ENCODE measurements at regions not wholly inside any gene's neighbourhood (a gene's known extent, or its start where the extent isn't known, plus 50 kb on each side); places are given as distances from the start of the nearest gene placed in this dataset.
"Not testable (repeated sequence)": the region's sequence is repeated elsewhere in the genome, so short reads cannot be mapped to it uniquely, and the experiment has no call there.

GRCh38 chr1:148347781-148348180, 135.3 kb downstream of the PPIAL4G start (continued):
- TF ChIP-seq NAIF1 (CRISPR knock-in tag; IDR thresholded peaks at IDR 0.05; ENCODE audit: borderline replicate concordance) (no peak), ZNF577 (CRISPR knock-in tag; IDR thresholded peaks at IDR 0.05; ENCODE audit: borderline replicate concordance, low read depth) (no peak)

DNA sequence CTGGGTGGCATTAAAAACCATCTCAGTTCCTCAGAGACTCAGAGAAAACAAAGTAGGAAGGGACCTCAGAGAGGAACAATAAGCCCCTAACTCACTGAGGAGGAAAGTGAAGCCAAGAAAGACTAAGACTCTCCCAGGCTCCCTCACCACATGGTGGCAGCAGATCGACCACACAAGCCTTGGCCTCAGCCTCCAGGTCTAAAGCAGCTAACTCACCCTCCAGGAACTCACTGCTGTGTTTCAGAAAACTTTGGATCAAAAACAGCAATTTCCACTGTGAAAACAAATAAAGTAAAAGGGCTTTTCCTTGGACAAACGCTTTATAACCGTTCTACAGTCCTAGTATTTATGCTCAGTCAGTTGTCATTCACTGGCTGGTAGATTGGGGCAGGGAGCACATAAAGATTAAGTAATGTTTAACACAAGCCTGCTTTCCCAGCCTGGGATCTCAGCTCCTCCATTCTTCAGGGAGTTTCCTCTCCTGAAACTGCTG, 137.4 kb downstream of the PPIAL4G start:
- FAIRE-seq (peak; percentile 88), DNase-seq (ENCODE audit: low spot score) (peak; percentile 14)
- H4K20me1 ChIP-seq (ENCODE audit: insufficient read depth, low read length); CTCF ChIA-PET (ENCODE audit: low intra/inter-chr PET ratio, low total read pairs); H3K27ac ChIP-seq (ENCODE audit: extremely low read length, insufficient read depth, low read length); H3K36me3 ChIP-seq (replicated peaks in 1 of 2; ENCODE audit: control insufficient read depth in 1 of 2, insufficient read depth in 2 of 2, low read length in 2 of 2); H2AFZ ChIP-seq (ENCODE audit: low read length); BruUV-seq (replicated peaks); H3K27me3 ChIP-seq (ENCODE audit: control insufficient read depth in 1 of 2, insufficient read depth in 2 of 2, low read length in 2 of 2); intact Hi-C loops (cut with micrococcal nuclease; ENCODE audit: unreplicated experiment); H3K9me3 ChIP-seq (ENCODE audit: low read length); H3K9ac ChIP-seq (ENCODE audit: insufficient read depth, low read depth, low read length); POLR2A ChIA-PET; ATAC-seq; in situ Hi-C loops (cut with HindIII; ENCODE audit: extremely low pct_ligation_motif_present, low pct_unique_long_range_greater_than_20kb); H3K4me3 ChIP-seq (replicated peaks in 1 of 3; ENCODE audit: insufficient read depth in 1 of 3, low read depth in 2 of 3, low read length in 3 of 3); H3K79me2 ChIP-seq (ENCODE audit: insufficient read depth, low read length); H3K4me2 ChIP-seq (ENCODE audit: low read depth, low read length): not testable (repeated sequence)
- peaks cover 11% of the 10 kb centered on the region for H3K4me1 ChIP-seq (ENCODE audit: insufficient read depth, low read length)
- TF ChIP-seq CTCF (CRISPR knock-in tag; IDR thresholded peaks at IDR 0.05) (peak; percentile 65), STAG1 (CRISPR knock-in tag; IDR thresholded peaks at IDR 0.05) (peak; percentile 65), SMC3 (IDR thresholded peaks at IDR 0.05; ENCODE audit: low read length) (peak; percentile 39; the same call in 1 of the 2 replicates)
- TF ChIP-seq, protein P1, sequence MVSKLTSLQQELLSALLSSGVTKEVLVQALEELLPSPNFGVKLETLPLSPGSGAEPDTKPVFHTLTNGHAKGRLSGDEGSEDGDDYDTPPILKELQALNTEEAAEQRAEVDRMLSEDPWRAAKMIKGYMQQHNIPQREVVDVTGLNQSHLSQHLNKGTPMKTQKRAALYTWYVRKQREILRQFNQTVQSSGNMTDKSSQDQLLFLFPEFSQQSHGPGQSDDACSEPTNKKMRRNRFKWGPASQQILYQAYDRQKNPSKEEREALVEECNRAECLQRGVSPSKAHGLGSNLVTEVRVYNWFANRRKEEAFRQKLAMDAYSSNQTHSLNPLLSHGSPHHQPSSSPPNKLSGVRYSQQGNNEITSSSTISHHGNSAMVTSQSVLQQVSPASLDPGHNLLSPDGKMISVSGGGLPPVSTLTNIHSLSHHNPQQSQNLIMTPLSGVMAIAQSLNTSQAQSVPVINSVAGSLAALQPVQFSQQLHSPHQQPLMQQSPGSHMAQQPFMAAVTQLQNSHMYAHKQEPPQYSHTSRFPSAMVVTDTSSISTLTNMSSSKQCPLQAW (CRISPR knock-in tag; IDR thresholded peaks at IDR 0.05) = 0 out of 2 replicates have a peak, but pooled peaks have one; percentile 23
- WGBS (ENCODE audit: low lambda C conversion rate) = 0% methylated on average over 3 of the region's 3 CpGs

- not testable (repeated sequence) for FAIRE-seq
These were observed 138.5 kb downstream of the PPIAL4G start for GRCh38 chr1:148344651-148345050.

DNA sequence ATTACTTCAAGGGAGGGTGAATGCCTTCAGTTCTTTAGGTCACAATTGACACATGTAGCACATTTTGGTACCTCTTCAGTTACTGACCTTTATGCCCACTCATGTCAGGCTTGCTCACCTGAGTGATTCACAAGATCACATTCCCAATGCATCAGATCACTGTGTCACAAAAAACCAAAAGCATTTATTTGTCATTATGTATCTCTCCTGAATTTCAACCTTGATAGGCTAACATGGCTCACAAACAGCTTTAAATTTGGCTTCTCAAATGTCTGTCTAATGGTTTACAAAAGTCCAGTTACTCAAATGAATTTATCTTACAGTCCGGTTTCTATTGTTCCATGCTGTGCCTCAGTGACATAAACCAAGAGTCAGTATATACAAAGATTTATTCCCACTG, 141.4 kb downstream of the PPIAL4G start:
- DNase-seq (ENCODE audit: low spot score); ATAC-seq; H2AFZ ChIP-seq (ENCODE audit: low read length); H3K4me2 ChIP-seq (ENCODE audit: low read depth, low read length); POLR2A ChIA-PET; H3K27ac ChIP-seq (ENCODE audit: extremely low read length, insufficient read depth, low read length); H3K79me2 ChIP-seq (ENCODE audit: insufficient read depth, low read length); H3K9ac ChIP-seq (ENCODE audit: insufficient read depth, low read depth, low read length); H4K20me1 ChIP-seq (ENCODE audit: insufficient read depth, low read length); H3K36me3 ChIP-seq (replicated peaks in 1 of 2; ENCODE audit: control insufficient read depth in 1 of 2, insufficient read depth in 2 of 2, low read length in 2 of 2); FAIRE-seq; intact Hi-C loops (cut with micrococcal nuclease; ENCODE audit: unreplicated experiment); CTCF ChIA-PET (ENCODE audit: low intra/inter-chr PET ratio, low total read pairs); H3K9me3 ChIP-seq (ENCODE audit: low read length); H3K27me3 ChIP-seq (ENCODE audit: control insufficient read depth in 1 of 2, insufficient read depth in 2 of 2, low read length in 2 of 2); BruUV-seq (replicated peaks); H3K4me3 ChIP-seq (replicated peaks in 1 of 3; ENCODE audit: insufficient read depth in 1 of 3, low read depth in 2 of 3, low read length in 3 of 3); in situ Hi-C loops (cut with HindIII; ENCODE audit: extremely low pct_ligation_motif_present, low pct_unique_long_range_greater_than_20kb): not testable (repeated sequence)
- 4% methylated on average over 1 of the region's 1 CpG for WGBS (ENCODE audit: low lambda C conversion rate)
- H3K4me1 ChIP-seq (ENCODE audit: insufficient read depth, low read length) = peaks cover 11% of the 10 kb centered on the region

More at GRCh38 chr1:148344651-148345050, 138.5 kb downstream of the PPIAL4G start:
- H3K79me2 ChIP-seq (ENCODE audit: insufficient read depth, low read length); H3K4me3 ChIP-seq (replicated peaks in 1 of 3; ENCODE audit: insufficient read depth in 1 of 3, low read depth in 2 of 3, low read length in 3 of 3); H3K36me3 ChIP-seq (replicated peaks in 1 of 2; ENCODE audit: control insufficient read depth in 1 of 2, insufficient read depth in 2 of 2, low read length in 2 of 2); H3K27ac ChIP-seq (ENCODE audit: extremely low read length, insufficient read depth, low read length); H3K9me3 ChIP-seq (ENCODE audit: low read length); DNase-seq (ENCODE audit: low spot score); CTCF ChIA-PET (ENCODE audit: low intra/inter-chr PET ratio, low total read pairs); H3K27me3 ChIP-seq (ENCODE audit: control insufficient read depth in 1 of 2, insufficient read depth in 2 of 2, low read length in 2 of 2); H4K20me1 ChIP-seq (ENCODE audit: insufficient read depth, low read length); H3K9ac ChIP-seq (ENCODE audit: insufficient read depth, low read depth, low read length); H2AFZ ChIP-seq (ENCODE audit: low read length); intact Hi-C loops (cut with micrococcal nuclease; ENCODE audit: unreplicated experiment); BruUV-seq (replicated peaks); in situ Hi-C loops (cut with HindIII; ENCODE audit: extremely low pct_ligation_motif_present, low pct_unique_long_range_greater_than_20kb); POLR2A ChIA-PET; H3K4me2 ChIP-seq (ENCODE audit: low read depth, low read length); ATAC-seq: not testable (repeated sequence)
- H3K4me1 ChIP-seq (ENCODE audit: insufficient read depth, low read length) = peaks cover 11% of the 10 kb centered on the region
- 0% methylated on average over 2 of the region's 2 CpGs for WGBS (ENCODE audit: low lambda C conversion rate)
